Mesenteric fat pad (tissue), 1 donor: ENCODE measurements at regions not wholly inside any gene's neighbourhood (a gene's known extent, or its start where the extent isn't known, plus 50 kb on each side); places are given as distances from the start of the nearest gene placed in this dataset.
A peak's percentile ranks its signal among the peaks of the same experiment; 100 is the strongest.
"Not testable (repeated sequence)": the region's sequence is repeated elsewhere in the genome, so short reads cannot be mapped to it uniquely, and the experiment has no call there.

ENCODE experiments used
- DNase-seq: peaks from one replicate; pipeline ENCODE4 v3.0.0-alpha.2; 2020; ENCODE audit warnings: low spot score
- donor health status: DM: yes; HTN: yes; CAD: no.

- no peak for DNase-seq
Observed at GRCh38 chr7:65722361-65722792, 150.5 kb upstream of the VKORC1L1 start.

GRCh38 chr7:65727182-65727581, 145.7 kb upstream of the VKORC1L1 start:
- not testable (repeated sequence) for DNase-seq

- no peak for DNase-seq
Observed at GRCh38 chr7:65731129-65731528, 141.7 kb upstream of the VKORC1L1 start.

- no peak for DNase-seq
Observed at GRCh38 chr7:65731562-65732035, 141.3 kb upstream of the VKORC1L1 start.

- peak; percentile 12 for DNase-seq
Observed at GRCh38 chr7:65744406-65744805, 128.5 kb upstream of the VKORC1L1 start.

GRCh38 chr7:65746398-65746669, 126.5 kb upstream of the VKORC1L1 start:
- DNase-seq = no peak

- peak; percentile 26 for DNase-seq
Observed at GRCh38 chr7:65749039-65749438, 123.8 kb upstream of the VKORC1L1 start.

- DNase-seq = peak; percentile 59
Observed at GRCh38 chr7:65749518-65749917, 123.4 kb upstream of the VKORC1L1 start.

- DNase-seq = peak; percentile 98
Observed at GRCh38 chr7:65750511-65751344, 122.1 kb upstream of the VKORC1L1 start.

GRCh38 chr7:65754070-65754469, 118.8 kb upstream of the VKORC1L1 start:
- not testable (repeated sequence) for DNase-seq

- DNase-seq = not testable (repeated sequence)
Observed at GRCh38 chr7:65758991-65759390, 113.9 kb upstream of the VKORC1L1 start.

- not testable (repeated sequence) for DNase-seq
Observed at GRCh38 chr7:65762712-65763111, 110.2 kb upstream of the VKORC1L1 start.

- DNase-seq = not testable (repeated sequence)
Observed at GRCh38 chr7:65763114-65763513, 109.8 kb upstream of the VKORC1L1 start.

GRCh38 chr7:65770473-65771225, 102.2 kb upstream of the VKORC1L1 start:
- DNase-seq = peak; percentile 98

GRCh38 chr7:65771226-65771569, 101.7 kb upstream of the VKORC1L1 start:
- not testable (repeated sequence) for DNase-seq

GRCh38 chr7:65776677-65777076, 96.2 kb upstream of the VKORC1L1 start:
- DNase-seq = not testable (repeated sequence)

GRCh38 chr7:65789943-65790342, 82.9 kb upstream of the VKORC1L1 start:
- DNase-seq = not testable (repeated sequence)

- not testable (repeated sequence) for DNase-seq
Observed at GRCh38 chr7:65791788-65792187, 81.1 kb upstream of the VKORC1L1 start.

GRCh38 chr7:65792726-65793125, 80.1 kb upstream of the VKORC1L1 start:
- DNase-seq = not testable (repeated sequence)

- DNase-seq = peak; percentile 16
Observed at GRCh38 chr7:65794671-65795391, 78.0 kb upstream of the VKORC1L1 start.

- not testable (repeated sequence) for DNase-seq
Observed at GRCh38 chr7:65795392-65795716, 77.5 kb upstream of the VKORC1L1 start.

GRCh38 chr7:65796205-65796604, 76.7 kb upstream of the VKORC1L1 start:
- DNase-seq = peak; percentile 37
